ENCODE measurements at regions not wholly inside any gene's neighbourhood (a gene's known extent, or its start where the extent isn't known, plus 50 kb on each side); places are given as distances from the start of the nearest gene placed in this dataset.

DNA sequence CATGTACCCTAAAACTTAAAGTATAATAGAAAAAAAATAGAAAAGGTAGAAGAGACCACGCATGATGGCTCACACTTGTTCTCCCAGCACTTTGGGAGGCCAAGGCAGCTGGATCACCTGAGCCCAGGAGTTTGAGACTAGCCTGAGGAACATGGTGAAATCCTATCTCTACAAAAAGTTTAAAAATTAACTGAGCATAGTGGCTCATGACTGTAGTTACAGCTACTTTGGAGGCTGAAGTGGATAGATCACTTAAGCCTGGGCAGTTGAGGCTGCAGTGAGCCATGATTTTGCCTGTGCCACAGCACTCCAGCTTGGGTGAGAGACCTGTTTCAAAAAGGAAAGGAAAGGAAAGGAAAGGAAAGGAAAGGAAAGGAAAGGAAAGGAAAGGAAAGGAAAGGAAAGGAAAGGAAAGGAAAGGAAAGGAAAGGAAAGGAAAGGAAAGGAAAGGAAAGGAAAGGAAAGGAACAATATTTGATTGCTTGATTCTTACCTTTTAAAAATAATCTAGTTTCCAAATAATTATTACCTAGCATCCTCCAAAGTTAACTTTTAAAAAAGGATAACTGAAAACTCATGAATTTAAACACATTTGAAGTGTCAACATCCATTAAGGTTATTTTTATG is 99.9 kb upstream of the PAX6 start:
- H3K27ac ChIP-seq (ENCODE audit: low read length) = no peak overlapping the region
- H3K79me2 ChIP-seq (replicated peaks; ENCODE audit: insufficient read depth, low read length) = no peaks in the 10 kb centered on the region
- no peak overlapping the region for H3K9ac ChIP-seq (ENCODE audit: low read length)
- H3K9me2 ChIP-seq (ENCODE audit: insufficient read depth, low read length) = no peaks in the 10 kb centered on the region
- no peak overlapping the region for H3K4me3 ChIP-seq (ENCODE audit: low read length)
- no peaks in the 10 kb centered on the region for H4K20me1 ChIP-seq (ENCODE audit: insufficient read depth)
- no peaks in the 10 kb centered on the region for H3K36me3 ChIP-seq (ENCODE audit: insufficient read depth, low read length)
- no peaks in the 10 kb centered on the region for H3K9me3 ChIP-seq (ENCODE audit: low read length)
- TF ChIP-seq EP300 (conservative IDR thresholded peaks at IDR 0.05; ENCODE audit: poor library complexity, severe bottlenecking) (no peak), MXI1 (conservative IDR thresholded peaks at IDR 0.05; ENCODE audit: poor library complexity, severe bottlenecking) (no peak), POLR2AphosphoS5 (IDR thresholded peaks at IDR 0.05) (no peak), SMC3 (conservative IDR thresholded peaks at IDR 0.05; ENCODE audit: poor library complexity) (no peak), EZH2 (IDR thresholded peaks at IDR 0.05; ENCODE audit: borderline replicate concordance, insufficient read depth, low read length, poor library complexity, severe bottlenecking) (no peak), TAF1 (IDR thresholded peaks at IDR 0.05; ENCODE audit: low read depth) (no peak), RAD21 (conservative IDR thresholded peaks at IDR 0.05) (no peak)
- TF ChIP-seq, protein P1, sequence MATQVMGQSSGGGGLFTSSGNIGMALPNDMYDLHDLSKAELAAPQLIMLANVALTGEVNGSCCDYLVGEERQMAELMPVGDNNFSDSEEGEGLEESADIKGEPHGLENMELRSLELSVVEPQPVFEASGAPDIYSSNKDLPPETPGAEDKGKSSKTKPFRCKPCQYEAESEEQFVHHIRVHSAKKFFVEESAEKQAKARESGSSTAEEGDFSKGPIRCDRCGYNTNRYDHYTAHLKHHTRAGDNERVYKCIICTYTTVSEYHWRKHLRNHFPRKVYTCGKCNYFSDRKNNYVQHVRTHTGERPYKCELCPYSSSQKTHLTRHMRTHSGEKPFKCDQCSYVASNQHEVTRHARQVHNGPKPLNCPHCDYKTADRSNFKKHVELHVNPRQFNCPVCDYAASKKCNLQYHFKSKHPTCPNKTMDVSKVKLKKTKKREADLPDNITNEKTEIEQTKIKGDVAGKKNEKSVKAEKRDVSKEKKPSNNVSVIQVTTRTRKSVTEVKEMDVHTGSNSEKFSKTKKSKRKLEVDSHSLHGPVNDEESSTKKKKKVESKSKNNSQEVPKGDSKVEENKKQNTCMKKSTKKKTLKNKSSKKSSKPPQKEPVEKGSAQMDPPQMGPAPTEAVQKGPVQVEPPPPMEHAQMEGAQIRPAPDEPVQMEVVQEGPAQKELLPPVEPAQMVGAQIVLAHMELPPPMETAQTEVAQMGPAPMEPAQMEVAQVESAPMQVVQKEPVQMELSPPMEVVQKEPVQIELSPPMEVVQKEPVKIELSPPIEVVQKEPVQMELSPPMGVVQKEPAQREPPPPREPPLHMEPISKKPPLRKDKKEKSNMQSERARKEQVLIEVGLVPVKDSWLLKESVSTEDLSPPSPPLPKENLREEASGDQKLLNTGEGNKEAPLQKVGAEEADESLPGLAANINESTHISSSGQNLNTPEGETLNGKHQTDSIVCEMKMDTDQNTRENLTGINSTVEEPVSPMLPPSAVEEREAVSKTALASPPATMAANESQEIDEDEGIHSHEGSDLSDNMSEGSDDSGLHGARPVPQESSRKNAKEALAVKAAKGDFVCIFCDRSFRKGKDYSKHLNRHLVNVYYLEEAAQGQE (IDR thresholded peaks at IDR 0.05; ENCODE audit: borderline replicate concordance) = no peak
- TF ChIP-seq, protein P2, sequence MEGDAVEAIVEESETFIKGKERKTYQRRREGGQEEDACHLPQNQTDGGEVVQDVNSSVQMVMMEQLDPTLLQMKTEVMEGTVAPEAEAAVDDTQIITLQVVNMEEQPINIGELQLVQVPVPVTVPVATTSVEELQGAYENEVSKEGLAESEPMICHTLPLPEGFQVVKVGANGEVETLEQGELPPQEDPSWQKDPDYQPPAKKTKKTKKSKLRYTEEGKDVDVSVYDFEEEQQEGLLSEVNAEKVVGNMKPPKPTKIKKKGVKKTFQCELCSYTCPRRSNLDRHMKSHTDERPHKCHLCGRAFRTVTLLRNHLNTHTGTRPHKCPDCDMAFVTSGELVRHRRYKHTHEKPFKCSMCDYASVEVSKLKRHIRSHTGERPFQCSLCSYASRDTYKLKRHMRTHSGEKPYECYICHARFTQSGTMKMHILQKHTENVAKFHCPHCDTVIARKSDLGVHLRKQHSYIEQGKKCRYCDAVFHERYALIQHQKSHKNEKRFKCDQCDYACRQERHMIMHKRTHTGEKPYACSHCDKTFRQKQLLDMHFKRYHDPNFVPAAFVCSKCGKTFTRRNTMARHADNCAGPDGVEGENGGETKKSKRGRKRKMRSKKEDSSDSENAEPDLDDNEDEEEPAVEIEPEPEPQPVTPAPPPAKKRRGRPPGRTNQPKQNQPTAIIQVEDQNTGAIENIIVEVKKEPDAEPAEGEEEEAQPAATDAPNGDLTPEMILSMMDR (IDR thresholded peaks at IDR 0.05; ENCODE audit: poor library complexity, severe bottlenecking) = no peak
- no peaks in the 10 kb centered on the region for H3F3A ChIP-seq (ENCODE audit: insufficient read depth, low read length, poor library complexity, severe bottlenecking)
- H2AFZ ChIP-seq (ENCODE audit: low read depth, low read length) = no peak overlapping the region
- H3K4me2 ChIP-seq (ENCODE audit: low read length) = no peak overlapping the region
- no peaks in the 10 kb centered on the region for H3K27me3 ChIP-seq (ENCODE audit: insufficient read depth, low read depth, low read length)

DNA sequence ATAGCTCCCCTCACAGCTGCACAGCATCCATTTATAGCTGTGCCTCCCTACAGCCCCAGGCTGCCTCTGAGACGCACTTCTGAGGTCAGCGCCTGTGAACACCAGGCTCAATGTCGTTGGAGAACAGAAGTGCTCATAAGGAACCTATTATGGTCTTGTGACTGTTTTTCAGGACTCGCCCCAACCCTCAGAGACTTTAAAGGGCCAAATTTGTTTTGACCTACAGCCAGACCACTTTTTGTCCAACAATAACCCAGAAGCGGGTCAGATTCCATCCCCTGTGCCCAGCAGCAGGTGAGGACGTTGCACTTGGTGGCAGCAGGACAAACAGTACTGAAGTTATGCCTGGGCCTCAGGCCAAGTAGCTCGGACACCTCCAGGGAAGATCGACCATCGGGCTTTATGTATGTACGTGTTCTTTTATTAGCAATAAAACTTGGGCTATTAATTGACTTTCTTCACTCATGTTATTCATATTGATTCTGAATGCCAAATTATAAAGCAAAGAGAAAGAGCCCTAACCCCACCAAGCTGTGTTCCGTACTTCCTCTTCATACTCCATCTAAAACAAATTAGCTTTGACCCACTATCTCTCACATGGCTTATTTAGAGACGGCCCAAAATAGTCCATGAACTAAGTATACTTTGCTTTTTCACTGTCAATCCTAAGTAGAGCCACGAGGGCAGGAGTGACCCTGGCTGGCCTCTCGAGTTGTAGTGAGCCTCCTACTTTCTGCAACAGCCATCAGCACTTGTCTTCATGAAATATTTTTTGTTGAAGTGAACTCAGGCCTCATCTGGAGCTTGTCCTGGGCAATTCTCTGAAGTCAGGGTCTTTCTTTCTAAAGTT is 92.3 kb upstream of the PAX6 start:
- no peaks in the 10 kb centered on the region for H3K9me3 ChIP-seq (ENCODE audit: low read length)
- H2AFZ ChIP-seq (ENCODE audit: low read depth, low read length) = no peak overlapping the region
- no peaks in the 10 kb centered on the region for H3K9me2 ChIP-seq (ENCODE audit: insufficient read depth, low read length)
- H3F3A ChIP-seq (ENCODE audit: insufficient read depth, low read length, poor library complexity, severe bottlenecking) = no peaks in the 10 kb centered on the region
- no peaks in the 10 kb centered on the region for H3K27me3 ChIP-seq (ENCODE audit: insufficient read depth, low read depth, low read length)
- H3K27ac ChIP-seq (ENCODE audit: low read length) = no peak overlapping the region
- H3K79me2 ChIP-seq (replicated peaks; ENCODE audit: insufficient read depth, low read length) = no peaks in the 10 kb centered on the region
- H3K36me3 ChIP-seq (ENCODE audit: insufficient read depth, low read length) = no peaks in the 10 kb centered on the region
- H4K20me1 ChIP-seq (ENCODE audit: insufficient read depth) = no peaks in the 10 kb centered on the region
- no peak for TF ChIP-seq SMC3 (conservative IDR thresholded peaks at IDR 0.05; ENCODE audit: poor library complexity)
- TF ChIP-seq, protein P1 (IDR thresholded peaks at IDR 0.05; ENCODE audit: borderline replicate concordance) = no peak
- no peak overlapping the region for H3K9ac ChIP-seq (ENCODE audit: low read length)
- no peak overlapping the region for H3K4me3 ChIP-seq (ENCODE audit: low read length)
- no peak overlapping the region for H3K4me2 ChIP-seq (ENCODE audit: low read length)

Data from neural cell (in vitro differentiated cells).